HCEC 1CT (cell line): ENCODE measurements at regions not wholly inside any gene's neighbourhood (a gene's known extent, or its start where the extent isn't known, plus 50 kb on each side); places are given as distances from the start of the nearest gene placed in this dataset.

Experiments used
- DNase-seq: peaks from one replicate; pipeline ENCODE4 v3.0.0-alpha.2; 2017

GRCh38 chr16:8519179-8519578 is 71.1 kb downstream of the TMEM114 start:
- DNase-seq: no peak

GRCh38 chr16:8517280-8517679 is 73.0 kb downstream of the TMEM114 start:
- DNase-seq: no peak

GRCh38 chr16:8516471-8516870 is 73.8 kb downstream of the TMEM114 start:
- no peak for DNase-seq

GRCh38 chr16:8512941-8513624 is 77.2 kb downstream of the TMEM114 start:
- DNase-seq: no peak

- DNase-seq: no peak
Observed at GRCh38 chr16:8511464-8511863, 78.8 kb downstream of the TMEM114 start.

GRCh38 chr16:8510160-8510559 is 80.2 kb downstream of the TMEM114 start:
- DNase-seq: no peak

GRCh38 chr16:8505327-8505991 is 84.9 kb downstream of the TMEM114 start:
- DNase-seq: no peak

- no peak for DNase-seq
Observed at GRCh38 chr16:8502446-8502845, 87.9 kb downstream of the TMEM114 start.

GRCh38 chr16:8500351-8500750 is 90.0 kb downstream of the TMEM114 start:
- no peak for DNase-seq

- DNase-seq: no peak
Observed at GRCh38 chr16:8496364-8496763, 93.9 kb downstream of the TMEM114 start.

GRCh38 chr16:8493972-8494371 is 96.3 kb downstream of the TMEM114 start:
- DNase-seq: no peak

GRCh38 chr16:8492690-8493089 is 97.6 kb downstream of the TMEM114 start:
- DNase-seq: no peak

- DNase-seq: no peak
Observed at GRCh38 chr16:8489580-8489979, 100.7 kb downstream of the TMEM114 start.

GRCh38 chr16:8486985-8487384 is 103.3 kb downstream of the TMEM114 start:
- no peak for DNase-seq

GRCh38 chr16:8483396-8483795 is 106.9 kb downstream of the TMEM114 start:
- no peak for DNase-seq

- DNase-seq: no peak
Observed at GRCh38 chr16:8481810-8482209, 108.5 kb downstream of the TMEM114 start.

- DNase-seq: no peak
Observed at GRCh38 chr16:8476824-8477223, 113.5 kb downstream of the TMEM114 start.

GRCh38 chr16:8474587-8474986 is 115.7 kb downstream of the TMEM114 start:
- DNase-seq: no peak

- no peak for DNase-seq
Observed at GRCh38 chr16:8469102-8469778, 121.1 kb downstream of the TMEM114 start.

- DNase-seq: no peak
Observed at GRCh38 chr16:8464979-8465378, 125.3 kb downstream of the TMEM114 start.

- DNase-seq: no peak
Observed at GRCh38 chr16:8459085-8459733, 131.1 kb downstream of the TMEM114 start.

GRCh38 chr16:8458481-8459046 is 131.7 kb downstream of the TMEM114 start:
- no peak for DNase-seq

GRCh38 chr16:8453359-8453758 is 137.0 kb downstream of the TMEM114 start:
- no peak for DNase-seq
